Fibroblast of pulmonary artery (primary cell): ENCODE measurements at regions not wholly inside any gene's neighbourhood (a gene's known extent, or its start where the extent isn't known, plus 50 kb on each side); places are given as distances from the start of the nearest gene placed in this dataset.

Source experiments
- DNase-seq: peaks from one replicate; pipeline ENCODE4 v3.0.0-alpha.2; 2010; ENCODE audit warnings: low read depth
- H3K4me3 ChIP-seq: replicated peaks from 2 replicates; pipeline ENCODE4 v1.5.1; 2011; ENCODE audit warnings: low read depth, mild to moderate bottlenecking, control low read depth, low read length, moderate library complexity
- TF ChIP-seq, protein P1 (sequence below): IDR thresholded peaks from 2 replicates; pipeline ENCODE4 v1.5.1; 2011; ENCODE audit warnings: mild to moderate bottlenecking, control low read depth, low read length, inconsistent platforms; ENCODE audit errors: missing control alignments

GRCh38 chr3:102544741-102545140 is 109.9 kb downstream of the ZPLD1 start:
- TF ChIP-seq, protein P1, sequence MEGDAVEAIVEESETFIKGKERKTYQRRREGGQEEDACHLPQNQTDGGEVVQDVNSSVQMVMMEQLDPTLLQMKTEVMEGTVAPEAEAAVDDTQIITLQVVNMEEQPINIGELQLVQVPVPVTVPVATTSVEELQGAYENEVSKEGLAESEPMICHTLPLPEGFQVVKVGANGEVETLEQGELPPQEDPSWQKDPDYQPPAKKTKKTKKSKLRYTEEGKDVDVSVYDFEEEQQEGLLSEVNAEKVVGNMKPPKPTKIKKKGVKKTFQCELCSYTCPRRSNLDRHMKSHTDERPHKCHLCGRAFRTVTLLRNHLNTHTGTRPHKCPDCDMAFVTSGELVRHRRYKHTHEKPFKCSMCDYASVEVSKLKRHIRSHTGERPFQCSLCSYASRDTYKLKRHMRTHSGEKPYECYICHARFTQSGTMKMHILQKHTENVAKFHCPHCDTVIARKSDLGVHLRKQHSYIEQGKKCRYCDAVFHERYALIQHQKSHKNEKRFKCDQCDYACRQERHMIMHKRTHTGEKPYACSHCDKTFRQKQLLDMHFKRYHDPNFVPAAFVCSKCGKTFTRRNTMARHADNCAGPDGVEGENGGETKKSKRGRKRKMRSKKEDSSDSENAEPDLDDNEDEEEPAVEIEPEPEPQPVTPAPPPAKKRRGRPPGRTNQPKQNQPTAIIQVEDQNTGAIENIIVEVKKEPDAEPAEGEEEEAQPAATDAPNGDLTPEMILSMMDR = no peak
- DNase-seq = no peak
- H3K4me3 ChIP-seq = no peak overlapping the region

GRCh38 chr3:102545276-102545675 is 110.5 kb downstream of the ZPLD1 start:
- DNase-seq = no peak
- H3K4me3 ChIP-seq = no peak overlapping the region
- TF ChIP-seq, protein P1 = no peak

DNA sequence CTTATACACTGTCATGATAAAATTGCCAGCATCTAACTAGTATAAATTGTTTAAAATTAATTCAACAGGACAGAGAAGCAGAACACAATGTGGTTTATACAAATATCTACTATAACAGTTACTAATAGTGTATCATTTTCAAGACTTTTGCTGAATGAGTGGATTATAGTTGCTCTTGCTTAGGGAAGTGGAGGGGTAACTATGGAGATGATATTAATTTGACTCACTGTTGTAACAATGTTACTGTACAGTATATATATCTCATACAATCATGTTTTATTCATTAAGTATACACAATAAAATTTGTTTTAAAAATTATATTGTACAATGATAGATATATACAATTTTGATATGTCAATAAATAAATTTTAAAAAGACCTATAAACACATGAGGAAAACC is 119.1 kb downstream of the ZPLD1 start:
- no peak overlapping the region for H3K4me3 ChIP-seq
- DNase-seq = no peak
- TF ChIP-seq, protein P1 = no peak

DNA sequence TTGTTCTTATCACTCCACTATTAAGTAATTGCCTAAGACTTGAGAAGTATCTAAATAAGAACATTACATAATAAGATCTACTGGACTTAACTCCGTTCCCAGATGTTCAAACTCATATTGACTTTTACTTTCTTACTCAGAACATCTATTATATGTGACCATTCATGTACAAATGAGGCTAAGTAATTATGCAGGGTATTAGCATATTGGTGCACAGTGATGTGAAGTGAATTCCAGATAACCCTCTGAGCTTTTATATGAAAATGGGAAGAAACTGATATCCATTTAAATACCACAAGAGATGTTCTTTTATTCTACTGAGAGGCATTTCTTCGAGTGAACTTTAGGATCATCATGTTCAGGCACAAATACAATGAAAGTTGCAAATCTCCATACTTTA is 135.7 kb downstream of the ZPLD1 start:
- TF ChIP-seq, protein P1 = no peak
- H3K4me3 ChIP-seq = no peak overlapping the region
- no peak for DNase-seq

- no peak overlapping the region for H3K4me3 ChIP-seq
- TF ChIP-seq, protein P1 = no peak
- no peak for DNase-seq
Measured at GRCh38 chr3:102571006-102571405, 136.2 kb downstream of the ZPLD1 start.

- DNase-seq = no peak
- no peak overlapping the region for H3K4me3 ChIP-seq
- TF ChIP-seq, protein P1 = no peak
Measured at GRCh38 chr3:102571720-102572384, 137.0 kb downstream of the ZPLD1 start.

DNA sequence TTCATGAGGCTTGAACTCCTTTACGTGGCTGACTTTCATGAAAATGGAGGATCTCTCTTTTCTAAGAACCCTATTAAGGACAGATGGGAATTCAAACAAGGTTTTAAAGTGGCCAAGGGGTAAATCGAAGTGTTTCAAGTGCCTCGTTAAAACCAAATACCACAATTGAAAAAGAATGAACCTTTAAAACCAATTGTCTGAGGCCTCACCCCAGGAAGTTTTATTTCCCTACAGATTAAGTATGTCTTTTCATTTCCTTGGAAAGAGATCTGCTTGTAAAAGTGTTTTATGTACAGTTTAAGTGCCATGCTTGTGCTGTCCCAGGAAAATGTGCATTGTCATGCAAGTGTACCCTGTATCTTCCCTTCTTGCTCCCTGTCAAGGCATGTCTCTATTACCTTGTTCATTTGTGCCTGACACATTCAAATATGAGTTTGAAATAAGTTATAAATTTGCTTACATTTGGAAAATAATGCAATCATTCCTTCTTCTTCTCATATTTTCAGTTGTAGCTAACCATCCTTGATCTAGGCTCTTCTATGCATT is 138.7 kb downstream of the ZPLD1 start:
- no peak overlapping the region for H3K4me3 ChIP-seq
- DNase-seq = no peak
- TF ChIP-seq, protein P1 = no peak
